ENCODE measurements at regions not wholly inside any gene's neighbourhood (a gene's known extent, or its start where the extent isn't known, plus 50 kb on each side); places are given as distances from the start of the nearest gene placed in this dataset.

- TF ChIP-seq ZC3H13 (CRISPR knock-in tag; IDR thresholded peaks at IDR 0.05) (no peak), ZFP91 (CRISPR knock-in tag; IDR thresholded peaks at IDR 0.05; ENCODE audit: borderline replicate concordance) (no peak), CTCF (CRISPR knock-in tag; IDR thresholded peaks at IDR 0.05) (no peak), HDAC2 (CRISPR knock-in tag; IDR thresholded peaks at IDR 0.05) (peak; percentile 56; the same call in 1 of the 2 replicates), ZFY (CRISPR knock-in tag; IDR thresholded peaks at IDR 0.05) (no peak), DBP (CRISPR knock-in tag; IDR thresholded peaks at IDR 0.05; ENCODE audit: not compliant biosample characterization) (no peak), SPEN (CRISPR knock-in tag; IDR thresholded peaks at IDR 0.05; ENCODE audit: low read depth) (no peak), NR3C1 (CRISPR knock-in tag; IDR thresholded peaks at IDR 0.05) (no peak), ZFP1 (CRISPR knock-in tag; IDR thresholded peaks at IDR 0.05) (no peak), ZNF747 (CRISPR knock-in tag; IDR thresholded peaks at IDR 0.05; ENCODE audit: borderline replicate concordance) (0 out of 2 replicates have a peak, but pooled peaks have one; percentile 46), ZNF260 (CRISPR knock-in tag; IDR thresholded peaks at IDR 0.05; ENCODE audit: borderline replicate concordance, low read depth) (no peak), STAT6 (CRISPR knock-in tag; IDR thresholded peaks at IDR 0.05; ENCODE audit: borderline replicate concordance) (no peak), SP1 (IDR thresholded peaks at IDR 0.05) (no peak), SP1 (CRISPR knock-in tag; IDR thresholded peaks at IDR 0.05) (no peak), HNF4A (CRISPR knock-in tag; IDR thresholded peaks at IDR 0.05) (peak; percentile 58; the same call in 1 of the 2 replicates), HNRNPK (IDR thresholded peaks at IDR 0.05; ENCODE audit: low read depth, low read length, poor library complexity, severe bottlenecking) (no peak), ZNF564 (CRISPR knock-in tag; IDR thresholded peaks at IDR 0.05) (no peak), ATF7-NPFF (CRISPR knock-in tag; IDR thresholded peaks at IDR 0.05; ENCODE audit: low read depth) (no peak), ZNF598 (CRISPR knock-in tag; IDR thresholded peaks at IDR 0.05; ENCODE audit: borderline replicate concordance) (0 out of 2 replicates have a peak, but pooled peaks have one; percentile 64), ZNF235 (CRISPR knock-in tag; IDR thresholded peaks at IDR 0.05; ENCODE audit: borderline replicate concordance) (peak; percentile 57; the same call in 1 of the 2 replicates), KDM5A (IDR thresholded peaks at IDR 0.05; ENCODE audit: borderline replicate concordance, low read length) (no peak), RARG (CRISPR knock-in tag; IDR thresholded peaks at IDR 0.05; ENCODE audit: low read depth) (no peak), ZNF460 (CRISPR knock-in tag; IDR thresholded peaks at IDR 0.05; ENCODE audit: borderline replicate concordance) (no peak; the same call in 1 of the 2 replicates), NFYB (CRISPR knock-in tag; IDR thresholded peaks at IDR 0.05) (no peak)
Measured at GRCh38 chr20:6697228-6697972, 70.1 kb upstream of the BMP2 start (continued).
